BE2C (cell line): ENCODE measurements at regions not wholly inside any gene's neighbourhood (a gene's known extent, or its start where the extent isn't known, plus 50 kb on each side); places are given as distances from the start of the nearest gene placed in this dataset.

Experiments
- DNase-seq: peaks from one replicate; pipeline ENCODE4 v3.0.0-alpha.2; 2020
- H3K27me3 ChIP-seq: fragments of 250-450 bp; sonication (Bioruptor Pico); 2 replicates; pipeline ENCODE4 v1.5.1; 2020; ENCODE audit warnings: mild to moderate bottlenecking
- H3K36me3 ChIP-seq: fragments of 250-450 bp; sonication (Bioruptor Pico); 2 replicates; pipeline ENCODE4 v1.5.1; 2020; ENCODE audit warnings: mild to moderate bottlenecking
- H3K4me1 ChIP-seq: fragments of 250-450 bp; sonication (Bioruptor Pico); 2 replicates; pipeline ENCODE4 v1.5.1; 2020
- H3K4me3 ChIP-seq: 2 replicates; pipeline ENCODE4 v1.5.1; 2011; ENCODE audit warnings: low read depth, low read length
- H3K9me3 ChIP-seq: fragments of 250-450 bp; sonication (Bioruptor Pico); 2 replicates; pipeline ENCODE4 v1.5.1; 2020
- TF ChIP-seq, protein P1 (sequence below): IDR thresholded peaks from 2 replicates; pipeline ENCODE4 v1.5.1; 2012; ENCODE audit warnings: mild to moderate bottlenecking, low read depth, low read length

DNA sequence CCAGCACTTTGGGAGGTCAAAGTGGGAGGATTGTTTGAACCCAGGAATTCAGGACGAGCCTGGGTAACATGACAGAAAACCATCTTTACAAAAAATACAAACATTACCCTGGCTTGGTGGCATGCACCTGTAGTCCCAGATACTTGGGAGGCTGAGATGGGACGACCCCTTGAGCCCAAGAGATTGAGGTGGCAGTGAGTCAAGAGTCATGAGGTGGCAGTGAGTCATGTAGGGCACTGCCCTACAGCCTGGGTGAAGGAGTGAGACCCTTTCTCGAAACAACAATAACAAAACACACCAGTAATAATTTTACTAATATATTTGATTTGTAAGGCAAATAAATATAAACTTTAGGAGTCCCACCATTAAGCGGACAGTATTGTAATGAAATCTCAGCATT is 1906.2 kb downstream of the NCAM2 start:
- TF ChIP-seq, protein P1, sequence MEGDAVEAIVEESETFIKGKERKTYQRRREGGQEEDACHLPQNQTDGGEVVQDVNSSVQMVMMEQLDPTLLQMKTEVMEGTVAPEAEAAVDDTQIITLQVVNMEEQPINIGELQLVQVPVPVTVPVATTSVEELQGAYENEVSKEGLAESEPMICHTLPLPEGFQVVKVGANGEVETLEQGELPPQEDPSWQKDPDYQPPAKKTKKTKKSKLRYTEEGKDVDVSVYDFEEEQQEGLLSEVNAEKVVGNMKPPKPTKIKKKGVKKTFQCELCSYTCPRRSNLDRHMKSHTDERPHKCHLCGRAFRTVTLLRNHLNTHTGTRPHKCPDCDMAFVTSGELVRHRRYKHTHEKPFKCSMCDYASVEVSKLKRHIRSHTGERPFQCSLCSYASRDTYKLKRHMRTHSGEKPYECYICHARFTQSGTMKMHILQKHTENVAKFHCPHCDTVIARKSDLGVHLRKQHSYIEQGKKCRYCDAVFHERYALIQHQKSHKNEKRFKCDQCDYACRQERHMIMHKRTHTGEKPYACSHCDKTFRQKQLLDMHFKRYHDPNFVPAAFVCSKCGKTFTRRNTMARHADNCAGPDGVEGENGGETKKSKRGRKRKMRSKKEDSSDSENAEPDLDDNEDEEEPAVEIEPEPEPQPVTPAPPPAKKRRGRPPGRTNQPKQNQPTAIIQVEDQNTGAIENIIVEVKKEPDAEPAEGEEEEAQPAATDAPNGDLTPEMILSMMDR: no peak

DNA sequence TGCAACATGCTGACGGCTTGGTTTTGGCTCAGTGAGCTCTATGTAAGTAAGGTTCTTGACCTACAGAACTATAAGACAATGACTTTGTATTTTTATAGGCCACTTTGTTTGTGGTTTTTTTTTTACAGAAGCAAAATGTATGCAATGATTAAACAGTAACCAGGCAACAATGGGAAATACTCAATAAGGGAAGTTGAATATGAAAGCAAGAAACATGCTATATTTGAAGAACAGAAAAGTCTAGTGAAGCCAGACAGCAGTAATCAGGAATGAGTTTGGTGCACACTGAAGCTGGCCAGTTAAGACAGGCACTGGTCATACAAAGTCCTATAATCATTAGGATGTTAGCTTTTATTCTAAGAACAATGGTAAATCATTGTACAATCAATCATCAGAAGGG is 1926.8 kb downstream of the NCAM2 start:
- TF ChIP-seq, protein P1: no peak

More for the DNA sequence above, 1906.2 kb downstream of the NCAM2 start:
- no peaks in the 10 kb centered on the region for H3K9me3 ChIP-seq
- H3K36me3 ChIP-seq: no peaks in the 10 kb centered on the region
- no peak for DNase-seq
- no peaks in the 10 kb centered on the region for H3K27me3 ChIP-seq
- no peak overlapping the region for H3K4me3 ChIP-seq
- H3K4me1 ChIP-seq: no peaks in the 10 kb centered on the region

DNA sequence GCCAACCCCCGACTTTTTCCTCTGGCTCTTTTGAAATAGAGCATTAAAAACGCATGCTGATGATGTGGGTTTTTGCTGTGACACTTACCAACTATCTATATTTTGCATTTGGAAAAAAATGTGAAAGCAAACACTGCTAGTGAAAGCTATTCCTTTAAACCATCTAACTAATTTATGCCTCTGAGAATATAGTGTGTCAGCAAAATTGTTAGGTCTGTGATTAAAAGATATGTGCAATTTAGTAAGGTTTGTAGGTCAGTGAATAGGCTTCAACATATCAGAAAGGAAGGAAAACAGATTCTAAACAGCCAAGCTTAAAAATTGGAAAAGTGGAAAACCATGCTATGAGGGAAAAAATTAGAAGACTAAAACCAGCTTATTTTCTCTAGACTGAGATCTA is 1929.3 kb downstream of the NCAM2 start:
- Histone ChIP-seq H3K9me3 (no peaks in the 10 kb centered on the region), H3K4me3 (no peak overlapping the region), H3K4me1 (no peaks in the 10 kb centered on the region), H3K27me3 (no peaks in the 10 kb centered on the region), H3K36me3 (no peaks in the 10 kb centered on the region)
- DNase-seq: no peak
- TF ChIP-seq, protein P1: no peak

More for the DNA sequence above, 1926.8 kb downstream of the NCAM2 start:
- no peak for DNase-seq
- no peaks in the 10 kb centered on the region for H3K4me1 ChIP-seq
- no peaks in the 10 kb centered on the region for H3K9me3 ChIP-seq
- no peaks in the 10 kb centered on the region for H3K27me3 ChIP-seq
- H3K4me3 ChIP-seq: no peak overlapping the region
- no peaks in the 10 kb centered on the region for H3K36me3 ChIP-seq

DNA sequence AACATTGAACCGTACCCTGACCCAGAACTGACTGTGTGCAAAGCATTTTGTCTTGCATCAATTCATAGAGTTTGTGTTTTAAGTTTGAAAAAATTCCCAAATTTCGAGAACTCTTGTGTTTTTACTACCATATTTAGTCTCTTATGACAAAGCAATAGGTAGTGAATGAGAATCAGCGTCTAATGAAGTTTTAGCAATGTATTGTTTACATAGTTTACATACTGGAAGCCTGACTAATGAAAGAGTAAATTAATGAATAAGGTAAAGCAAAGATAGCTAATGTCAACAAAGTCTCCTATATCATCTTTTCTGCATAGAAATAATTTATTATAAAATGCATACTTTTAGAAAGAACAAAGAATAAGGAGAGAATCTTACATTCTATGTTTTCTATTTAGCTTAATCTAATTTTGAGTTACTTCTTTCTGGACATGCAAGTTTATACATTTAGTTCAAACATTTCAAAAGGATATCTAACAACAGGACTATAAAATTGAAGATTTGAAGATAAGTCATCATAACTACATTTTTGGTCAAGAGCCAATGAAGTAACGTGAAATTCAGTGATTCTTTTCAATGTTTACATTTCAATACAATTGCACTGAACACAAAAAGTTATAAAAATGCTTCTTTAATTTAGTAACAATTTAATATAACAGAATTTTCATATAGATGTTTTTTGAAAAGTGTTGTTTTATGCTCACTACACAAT is 1943.7 kb downstream of the NCAM2 start:
- no peaks in the 10 kb centered on the region for H3K9me3 ChIP-seq

DNA sequence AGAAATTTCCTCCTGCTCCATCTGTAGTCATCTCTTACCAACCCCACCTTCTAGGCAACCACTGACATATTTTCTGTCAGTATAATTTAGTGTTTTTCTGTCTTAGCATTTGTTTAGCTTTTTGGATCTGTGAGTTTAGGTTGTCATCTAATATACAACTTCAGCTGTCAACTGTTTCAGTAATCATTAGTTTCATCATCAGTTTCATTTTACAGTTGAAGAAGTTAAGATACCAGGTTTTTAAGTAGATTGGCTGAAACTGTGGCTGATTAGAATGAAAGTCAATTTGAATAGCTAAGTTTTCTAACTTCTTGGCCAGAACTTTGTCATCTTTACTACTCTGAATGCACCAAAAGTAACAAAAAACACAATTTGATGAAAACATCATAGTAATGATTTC is 1957.3 kb downstream of the NCAM2 start:
- Histone ChIP-seq H3K4me1 (no peaks in the 10 kb centered on the region), H3K36me3 (no peaks in the 10 kb centered on the region), H3K4me3 (no peak overlapping the region), H3K9me3 (no peaks in the 10 kb centered on the region), H3K27me3 (no peaks in the 10 kb centered on the region)
- DNase-seq: no peak
- TF ChIP-seq, protein P1: no peak

More for the DNA sequence above, 1943.7 kb downstream of the NCAM2 start:
- no peak overlapping the region for H3K4me3 ChIP-seq
- H3K36me3 ChIP-seq: no peaks in the 10 kb centered on the region
- TF ChIP-seq, protein P1: no peak
- H3K4me1 ChIP-seq: no peaks in the 10 kb centered on the region
- no peak for DNase-seq
- H3K27me3 ChIP-seq: no peaks in the 10 kb centered on the region

DNA sequence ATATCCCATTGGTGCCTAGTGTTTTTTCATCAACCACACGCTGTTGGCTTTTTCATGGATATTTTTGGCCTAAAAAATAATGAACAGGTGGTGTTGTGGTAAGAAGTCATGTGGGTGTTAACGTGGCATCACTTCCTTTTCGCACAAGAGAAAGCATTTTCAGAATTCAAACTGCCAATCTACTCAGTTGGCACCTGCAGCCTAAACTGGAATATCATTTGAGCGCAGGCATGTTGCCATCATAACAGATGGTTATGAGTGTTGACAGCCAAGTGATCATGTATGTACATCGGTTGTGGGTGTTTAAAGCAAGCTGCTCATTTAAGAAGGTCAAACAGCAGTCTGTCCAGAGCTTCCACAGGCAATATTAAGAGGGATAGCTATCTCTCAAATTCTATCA is 1963.0 kb downstream of the NCAM2 start:
- TF ChIP-seq, protein P1: no peak
- no peak overlapping the region for H3K4me3 ChIP-seq
- no peaks in the 10 kb centered on the region for H3K4me1 ChIP-seq
- no peaks in the 10 kb centered on the region for H3K36me3 ChIP-seq
- H3K27me3 ChIP-seq: no peaks in the 10 kb centered on the region
- no peaks in the 10 kb centered on the region for H3K9me3 ChIP-seq
- no peak for DNase-seq
